Smooth muscle cell of the brain vasculature (primary cell): ENCODE measurements at regions not wholly inside any gene's neighbourhood (a gene's known extent, or its start where the extent isn't known, plus 50 kb on each side); places are given as distances from the start of the nearest gene placed in this dataset.

Source experiments
- DNase-seq: peaks from one replicate; pipeline ENCODE4 v3.0.0-alpha.2; 2012; ENCODE audit warnings: low read depth, low spot score

- DNase-seq, result no peak
Measured at GRCh38 chr6:14711056-14711703, 534.7 kb upstream of the JARID2 start.

DNA sequence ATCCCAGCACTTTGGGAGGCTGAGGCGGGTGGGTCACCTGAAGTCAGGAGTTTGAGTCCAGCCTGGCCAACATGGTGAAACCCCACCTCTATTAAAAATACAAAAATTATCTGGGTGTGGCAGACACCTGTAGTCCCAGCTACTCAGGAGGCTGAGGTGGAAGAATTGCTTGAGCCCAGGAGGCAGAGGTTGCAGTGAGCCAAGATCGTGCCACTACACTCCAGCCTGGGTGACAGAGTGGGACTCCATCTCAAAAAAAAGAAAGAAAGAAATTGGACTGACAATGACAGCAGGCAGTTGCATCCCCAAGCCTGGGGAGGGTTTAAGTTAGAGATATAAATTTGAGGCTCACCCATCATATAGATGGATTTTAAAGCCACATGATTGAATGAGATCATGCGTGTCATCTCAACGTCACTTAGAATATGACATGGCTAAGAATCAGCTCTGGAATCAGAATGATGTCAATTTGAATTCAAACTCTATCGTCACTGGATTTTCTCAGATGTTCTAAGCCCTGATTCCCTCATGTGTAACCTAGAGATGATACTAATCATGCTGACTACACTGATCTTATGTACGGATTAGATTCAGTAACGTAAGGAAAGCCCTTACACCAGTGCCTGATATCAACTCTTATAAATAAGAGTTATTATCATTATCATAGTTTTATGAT is 534.0 kb upstream of the JARID2 start:
- no peak for DNase-seq

DNA sequence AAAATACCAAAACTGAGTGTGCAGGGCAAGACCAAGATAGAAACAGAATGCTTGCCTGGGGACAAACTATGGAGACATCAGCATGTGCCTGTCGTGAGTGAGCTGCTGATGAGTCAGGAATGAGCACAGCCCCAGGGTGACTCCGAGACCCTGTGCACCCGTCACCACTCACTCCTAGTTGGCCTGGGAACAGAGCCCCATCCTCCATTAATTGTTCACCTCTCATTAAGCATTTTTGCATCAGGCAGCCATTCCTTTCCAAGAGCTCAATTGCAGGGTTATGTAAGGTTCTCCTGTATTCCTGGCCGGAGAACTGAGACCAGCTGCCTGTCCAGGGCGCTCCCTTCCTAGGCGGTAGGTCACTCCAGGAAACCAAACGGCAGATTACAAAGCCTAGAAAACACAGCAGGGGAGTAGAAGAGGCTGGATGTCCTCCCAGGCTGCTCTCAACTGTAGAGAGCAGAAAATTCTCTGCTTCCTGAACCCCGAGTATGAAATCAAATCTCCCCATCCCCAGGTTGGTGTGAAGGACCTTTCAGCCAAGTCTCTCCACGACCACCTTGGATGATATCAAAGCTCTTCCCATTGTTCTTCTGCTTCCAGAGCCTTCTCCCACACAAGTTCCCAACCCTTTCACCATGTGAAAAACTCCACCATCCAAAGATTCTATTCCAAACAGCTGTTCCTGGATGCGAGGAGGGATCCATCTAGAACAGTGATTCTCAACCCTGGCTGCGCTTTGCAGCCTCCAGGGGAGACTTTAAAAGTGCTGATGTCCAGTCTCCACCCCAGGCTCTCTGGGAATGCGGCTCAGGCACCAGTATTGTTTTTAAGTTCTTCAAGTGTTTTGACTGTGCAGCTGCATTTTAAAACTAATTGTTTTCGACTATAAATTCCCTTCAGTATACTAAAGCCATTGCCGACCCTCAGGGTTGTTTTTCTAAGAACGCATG is 532.6 kb upstream of the JARID2 start:
- DNase-seq, result no peak

DNA sequence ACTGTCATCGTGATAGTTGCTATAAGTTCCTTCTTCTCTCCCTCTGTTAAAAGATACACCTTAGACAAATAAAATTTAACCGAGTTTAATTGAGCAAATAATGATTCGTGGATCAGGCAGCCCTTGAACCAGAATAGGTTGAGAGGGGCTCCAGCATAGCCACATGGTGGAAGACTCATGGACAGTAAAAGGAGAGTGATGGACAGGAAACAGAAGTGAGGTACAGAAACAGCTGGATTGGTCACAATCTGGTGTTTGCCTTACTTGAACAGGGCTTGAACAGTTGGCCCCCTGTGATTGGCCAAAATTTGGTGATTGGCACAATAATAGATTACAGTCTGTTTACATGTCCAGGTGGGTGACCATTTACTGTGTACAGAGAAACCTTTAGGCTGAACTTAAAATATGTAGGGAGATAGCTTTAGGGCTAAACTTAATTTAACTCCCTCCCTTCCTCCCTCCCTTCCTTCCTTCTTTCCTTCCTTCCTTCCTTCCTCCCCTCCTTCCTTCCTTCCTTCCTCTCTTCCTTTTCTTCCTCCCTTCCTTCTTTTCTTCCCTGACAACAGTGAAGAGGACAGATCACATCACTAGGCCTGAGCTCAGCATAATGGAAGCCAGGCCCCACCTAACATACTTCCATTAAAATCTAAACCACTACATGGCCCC is 531.8 kb upstream of the JARID2 start:
- DNase-seq, result no peak

DNA sequence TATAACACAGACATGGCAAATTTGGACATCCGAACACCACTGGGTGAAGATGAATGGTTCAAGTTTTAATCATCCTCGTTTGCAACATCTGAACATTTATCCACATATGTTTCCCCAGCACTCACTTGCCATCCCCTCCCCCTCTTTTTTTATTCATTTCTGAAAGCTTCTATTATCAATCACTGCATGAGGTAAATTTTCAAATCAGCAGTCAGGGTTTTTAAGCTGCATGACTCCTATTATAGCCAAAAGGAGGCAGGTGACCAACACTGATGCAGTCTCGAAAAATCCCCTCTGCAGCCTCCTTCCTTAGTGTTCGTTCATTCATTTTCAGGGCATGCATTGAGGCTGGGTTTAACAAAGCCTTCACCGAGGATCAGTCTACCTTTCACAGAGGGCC is 530.8 kb upstream of the JARID2 start:
- no peak for DNase-seq

DNA sequence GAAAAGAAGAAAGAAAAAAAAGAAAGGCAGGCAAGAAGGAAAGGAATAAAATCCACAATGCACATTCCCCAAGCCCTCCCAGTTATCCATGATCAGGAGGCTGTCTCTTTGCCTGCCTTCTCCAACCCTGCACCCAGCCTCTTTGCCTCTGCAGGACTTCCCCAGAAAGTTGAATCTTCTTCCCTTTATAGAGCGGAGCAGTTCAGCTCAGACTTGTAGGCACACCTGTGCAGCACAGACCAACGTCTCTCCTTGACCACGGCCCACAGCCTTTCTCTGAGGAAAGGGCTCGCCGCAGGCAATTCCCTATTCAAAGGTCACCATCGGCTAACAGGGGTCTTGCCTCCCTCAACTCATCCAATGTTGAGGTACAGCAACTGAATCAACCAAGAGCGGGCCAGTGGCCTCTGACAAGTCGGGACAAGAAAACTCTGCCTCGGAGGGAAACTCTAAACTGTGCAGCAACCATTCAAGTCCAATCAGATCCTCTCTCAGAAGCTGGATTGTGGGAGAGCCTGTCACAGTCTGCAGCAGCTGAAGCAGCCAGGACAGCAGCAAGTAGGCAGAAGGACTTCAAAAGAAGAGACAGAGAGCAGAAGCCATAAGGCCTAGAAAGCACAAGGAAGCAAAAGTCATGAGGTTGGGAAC is 529.2 kb upstream of the JARID2 start:
- DNase-seq, result no peak

DNA sequence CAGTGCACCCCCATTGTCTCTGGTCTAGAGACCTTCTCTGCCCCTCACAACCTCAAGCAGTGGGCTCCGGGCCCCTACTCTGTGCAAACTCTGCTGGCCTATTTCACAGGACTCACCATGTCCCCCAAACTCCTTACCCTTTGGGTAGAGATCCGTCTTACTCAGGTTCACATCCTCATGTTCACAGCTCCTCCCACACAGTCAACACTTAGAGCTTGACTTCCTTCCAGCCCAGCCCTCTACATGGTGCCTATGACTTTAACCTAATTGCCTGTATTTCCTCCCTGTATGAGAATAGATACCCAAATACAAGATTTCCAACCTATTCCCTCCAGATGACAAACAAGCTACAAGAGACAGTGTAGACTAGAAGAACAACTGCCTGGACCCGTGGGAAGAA is 528.6 kb upstream of the JARID2 start:
- no peak for DNase-seq

DNA sequence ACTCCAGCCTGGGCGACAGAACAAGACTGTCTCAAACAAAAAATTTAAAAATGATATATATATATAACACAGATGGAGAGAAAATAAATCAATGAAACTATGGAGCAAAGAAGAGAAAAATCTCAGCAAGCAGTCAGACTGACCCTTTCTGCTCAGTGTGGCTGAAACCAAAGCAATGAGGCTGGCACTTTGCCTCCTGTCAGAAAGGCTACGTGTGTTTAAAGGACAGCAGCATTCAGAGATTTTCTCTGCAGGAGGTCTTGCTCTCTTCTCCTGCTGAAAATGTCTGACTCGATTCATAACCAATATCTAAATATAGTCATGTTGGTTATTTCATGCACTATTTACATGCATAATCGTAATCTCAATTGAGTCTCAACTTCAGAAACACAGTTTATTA is 527.0 kb upstream of the JARID2 start:
- DNase-seq, result no peak

GRCh38 chr6:14719270-14719669 is 526.6 kb upstream of the JARID2 start:
- DNase-seq, result no peak

- DNase-seq, result no peak
Measured at GRCh38 chr6:14720411-14721102, 525.3 kb upstream of the JARID2 start.

GRCh38 chr6:14721103-14721758 is 524.6 kb upstream of the JARID2 start:
- DNase-seq, result no peak

- DNase-seq, result no peak
Measured at GRCh38 chr6:14722001-14722562, 523.8 kb upstream of the JARID2 start.

- no peak for DNase-seq
Measured at GRCh38 chr6:14722704-14723103, 523.2 kb upstream of the JARID2 start.

DNA sequence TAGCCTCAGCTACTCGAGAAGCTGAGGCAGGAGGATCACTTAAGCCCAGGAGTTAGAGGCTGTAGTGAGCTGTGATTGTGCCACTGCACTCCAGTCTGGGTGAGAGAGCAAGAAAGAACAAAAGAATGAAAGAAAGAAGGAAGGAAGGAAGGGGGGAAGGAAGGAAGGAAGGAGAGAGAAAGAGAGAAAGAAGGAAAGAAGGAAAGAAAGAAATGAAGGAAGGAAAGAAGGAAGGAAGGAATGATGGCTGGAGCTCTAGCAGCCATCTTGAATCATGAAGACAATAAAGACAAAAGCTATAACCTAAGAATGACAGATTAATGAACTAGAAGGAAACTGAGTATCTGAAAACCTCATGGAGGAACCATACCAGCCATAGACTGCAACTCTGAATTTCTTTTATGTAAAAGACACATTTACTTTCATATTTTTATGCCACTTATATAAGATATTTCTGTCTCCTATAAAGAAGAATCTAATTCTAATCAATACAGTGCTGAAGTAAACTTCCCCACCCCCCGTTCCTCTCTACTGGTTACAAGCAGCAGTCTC is 522.3 kb upstream of the JARID2 start:
- no peak for DNase-seq

GRCh38 chr6:14724549-14724948 is 521.3 kb upstream of the JARID2 start:
- DNase-seq, result no peak

- no peak for DNase-seq
Measured at GRCh38 chr6:14726816-14727493, 518.9 kb upstream of the JARID2 start.

- no peak for DNase-seq
Measured at GRCh38 chr6:14727494-14728395, 518.1 kb upstream of the JARID2 start.

GRCh38 chr6:14728396-14729024 is 517.4 kb upstream of the JARID2 start:
- no peak for DNase-seq
